Glutamatergic neuron (in vitro differentiated cells): ENCODE measurements at regions not wholly inside any gene's neighbourhood (a gene's known extent, or its start where the extent isn't known, plus 50 kb on each side); places are given as distances from the start of the nearest gene placed in this dataset.

ENCODE experiments used
- DNase-seq: peaks from one replicate; pipeline ENCODE4 v3.0.0; 2022
- H3K27ac Mint-ChIP-seq: one replicate; pipeline ENCODE4 v1.8.0; 2020; ENCODE audit warnings: mild to moderate bottlenecking, mixed read lengths, inconsistent platforms; ENCODE audit not compliant: unreplicated experiment
- H3K27me3 Mint-ChIP-seq: one replicate; pipeline ENCODE4 v1.8.0; 2020; ENCODE audit warnings: mild to moderate bottlenecking, moderate library complexity, mixed read lengths, inconsistent platforms; ENCODE audit not compliant: unreplicated experiment
- H3K36me3 Mint-ChIP-seq: one replicate; pipeline ENCODE4 v1.8.0; 2020; ENCODE audit warnings: mild to moderate bottlenecking, mixed read lengths, inconsistent platforms; ENCODE audit not compliant: unreplicated experiment
- H3K4me1 Mint-ChIP-seq: one replicate; pipeline ENCODE4 v1.8.0; 2020; ENCODE audit warnings: mild to moderate bottlenecking, low read depth, mixed read lengths, inconsistent platforms; ENCODE audit not compliant: unreplicated experiment
- H3K4me3 Mint-ChIP-seq: one replicate; pipeline ENCODE4 v1.8.0; 2020; ENCODE audit warnings: mild to moderate bottlenecking, mixed read lengths, inconsistent platforms; ENCODE audit not compliant: unreplicated experiment
- H3K9me3 Mint-ChIP-seq: one replicate; pipeline ENCODE4 v1.8.0; 2020; ENCODE audit warnings: mild to moderate bottlenecking, moderate library complexity, mixed read lengths, inconsistent platforms; ENCODE audit not compliant: unreplicated experiment
- CTCF ChIP-seq: fragments of 200-600 bp; sonication (generic); IDR thresholded peaks from one replicate; pipeline ENCODE4 v1.5.0; 2021; ENCODE audit not compliant: partially characterized antibody, unreplicated experiment

GRCh38 chr11:70725739-70726138 lies 327.4 kb downstream of the CTTN start:
- Mint-ChIP-seq H3K9me3 (peaks cover 2% of the 10 kb centered on the region), H3K27me3 (peaks cover 3% of the 10 kb centered on the region), H3K36me3 (peaks cover 7% of the 10 kb centered on the region), H3K4me1 (peaks cover 1% of the 10 kb centered on the region), H3K4me3 (no peak overlapping the region), H3K27ac (no peak overlapping the region)
- no peak for DNase-seq
- TF ChIP-seq CTCF, result no peak

- no peak overlapping the region for H3K4me3 Mint-ChIP-seq
- peaks cover 4% of the 10 kb centered on the region for H3K9me3 Mint-ChIP-seq
- H3K4me1 Mint-ChIP-seq, result peaks cover 1% of the 10 kb centered on the region
Observed at GRCh38 chr11:70727021-70727420, 328.7 kb downstream of the CTTN start.

GRCh38 chr11:70727899-70728620 lies 329.7 kb downstream of the CTTN start:
- DNase-seq, result no peak
- Mint-ChIP-seq H3K4me3 (no peak overlapping the region), H3K4me1 (peaks cover 1% of the 10 kb centered on the region), H3K27me3 (peaks cover 3% of the 10 kb centered on the region), H3K27ac (no peak overlapping the region), H3K9me3 (peaks cover 8% of the 10 kb centered on the region), H3K36me3 (peaks cover 7% of the 10 kb centered on the region)
- no peak for TF ChIP-seq CTCF

More at GRCh38 chr11:70727021-70727420, 328.7 kb downstream of the CTTN start:
- Mint-ChIP-seq H3K36me3 (peaks cover 7% of the 10 kb centered on the region), H3K27ac (no peak overlapping the region), H3K27me3 (peaks cover 3% of the 10 kb centered on the region)
- no peak for DNase-seq
- no peak for TF ChIP-seq CTCF

GRCh38 chr11:70729949-70730348 lies 331.6 kb downstream of the CTTN start:
- no peak for DNase-seq
- TF ChIP-seq CTCF, result no peak
- Mint-ChIP-seq H3K36me3 (peaks cover 7% of the 10 kb centered on the region), H3K27ac (no peak overlapping the region), H3K4me1 (peaks cover 1% of the 10 kb centered on the region), H3K9me3 (peaks cover 6% of the 10 kb centered on the region), H3K27me3 (peaks cover 3% of the 10 kb centered on the region), H3K4me3 (no peak overlapping the region)

- H3K4me1 Mint-ChIP-seq, result peaks cover 1% of the 10 kb centered on the region
- TF ChIP-seq CTCF, result no peak
- peaks cover 3% of the 10 kb centered on the region for H3K27me3 Mint-ChIP-seq
- no peak overlapping the region for H3K27ac Mint-ChIP-seq
- DNase-seq, result no peak
- peaks cover 7% of the 10 kb centered on the region for H3K36me3 Mint-ChIP-seq
- H3K9me3 Mint-ChIP-seq, result peaks cover 6% of the 10 kb centered on the region
- H3K4me3 Mint-ChIP-seq, result no peak overlapping the region
Observed at GRCh38 chr11:70730411-70730810, 332.1 kb downstream of the CTTN start.
